ENCODE measurements at regions not wholly inside any gene's neighbourhood (a gene's known extent, or its start where the extent isn't known, plus 50 kb on each side); places are given as distances from the start of the nearest gene placed in this dataset.

- DNase-seq: no peak
These were observed 136.0 kb upstream of the THBS1 start for GRCh38 chr15:39444735-39445470.

- no peak for DNase-seq
These were observed 134.9 kb upstream of the THBS1 start for GRCh38 chr15:39445931-39446330.

GRCh38 chr15:39447346-39447745, 133.5 kb upstream of the THBS1 start:
- DNase-seq: no peak

GRCh38 chr15:39447881-39448280, 133.0 kb upstream of the THBS1 start:
- DNase-seq: no peak

- no peak for DNase-seq
These were observed 132.5 kb upstream of the THBS1 start for GRCh38 chr15:39448409-39448808.

GRCh38 chr15:39451121-39451688, 129.7 kb upstream of the THBS1 start:
- no peak for DNase-seq

GRCh38 chr15:39451871-39452270, 129.0 kb upstream of the THBS1 start:
- DNase-seq: no peak

GRCh38 chr15:39453620-39454019, 127.3 kb upstream of the THBS1 start:
- no peak for DNase-seq

GRCh38 chr15:39454189-39454986, 126.5 kb upstream of the THBS1 start:
- DNase-seq: no peak

GRCh38 chr15:39455471-39455991, 125.3 kb upstream of the THBS1 start:
- DNase-seq: no peak

GRCh38 chr15:39456159-39456558, 124.7 kb upstream of the THBS1 start:
- DNase-seq: no peak

- DNase-seq: no peak
These were observed 124.1 kb upstream of the THBS1 start for GRCh38 chr15:39456582-39457330.

- DNase-seq: no peak
These were observed 122.7 kb upstream of the THBS1 start for GRCh38 chr15:39458131-39458530.

GRCh38 chr15:39459548-39459947, 121.3 kb upstream of the THBS1 start:
- no peak for DNase-seq

GRCh38 chr15:39460748-39461147, 120.1 kb upstream of the THBS1 start:
- no peak for DNase-seq

GRCh38 chr15:39461536-39462130, 119.2 kb upstream of the THBS1 start:
- no peak for DNase-seq

- no peak for DNase-seq
These were observed 118.2 kb upstream of the THBS1 start for GRCh38 chr15:39462691-39463090.

- DNase-seq: no peak
These were observed 114.8 kb upstream of the THBS1 start for GRCh38 chr15:39465843-39466749.

- no peak for DNase-seq
These were observed 114.2 kb upstream of the THBS1 start for GRCh38 chr15:39466750-39467105.

- DNase-seq: no peak
These were observed 112.5 kb upstream of the THBS1 start for GRCh38 chr15:39468331-39468730.

GRCh38 chr15:39468828-39469227, 112.1 kb upstream of the THBS1 start:
- DNase-seq: no peak

All from activated CD4-positive, alpha-beta T cell treated with anti-CD3 and anti-CD28 coated beads for 4 hours (primary cell).